ENCODE measurements at regions not wholly inside any gene's neighbourhood (a gene's known extent, or its start where the extent isn't known, plus 50 kb on each side); places are given as distances from the start of the nearest gene placed in this dataset.
"Not testable (repeated sequence)": the region's sequence is repeated elsewhere in the genome, so short reads cannot be mapped to it uniquely, and the experiment has no call there.

GRCh38 chr10:109624939-109625338 is 298.4 kb downstream of the XPNPEP1 start:
- no peak for DNase-seq (ENCODE audit: low read depth)
- H3K4me3 ChIP-seq (ENCODE audit: low read depth, low read length), result no peak overlapping the region
- no peak for TF ChIP-seq CTCF (IDR thresholded peaks at IDR 0.05; ENCODE audit: low read depth, low read length, missing control alignments)

- DNase-seq (ENCODE audit: low read depth), result no peak
- TF ChIP-seq CTCF (IDR thresholded peaks at IDR 0.05; ENCODE audit: low read depth, low read length, missing control alignments), result no peak
- no peak overlapping the region for H3K4me3 ChIP-seq (ENCODE audit: low read depth, low read length)
These were observed 300.7 kb downstream of the XPNPEP1 start for GRCh38 chr10:109622566-109622965.

GRCh38 chr10:109620396-109620795 is 302.9 kb downstream of the XPNPEP1 start:
- TF ChIP-seq CTCF (IDR thresholded peaks at IDR 0.05; ENCODE audit: low read depth, low read length, missing control alignments), result no peak
- no peak for DNase-seq (ENCODE audit: low read depth)
- H3K4me3 ChIP-seq (ENCODE audit: low read depth, low read length), result no peak overlapping the region

- no peak overlapping the region for H3K4me3 ChIP-seq (ENCODE audit: low read depth, low read length)
- TF ChIP-seq CTCF (IDR thresholded peaks at IDR 0.05; ENCODE audit: low read depth, low read length, missing control alignments), result no peak
- no peak for DNase-seq (ENCODE audit: low read depth)
These were observed 303.4 kb downstream of the XPNPEP1 start for GRCh38 chr10:109619914-109620313.

- H3K4me3 ChIP-seq (ENCODE audit: low read depth, low read length), result no peak overlapping the region
- no peak for TF ChIP-seq CTCF (IDR thresholded peaks at IDR 0.05; ENCODE audit: low read depth, low read length, missing control alignments)
- no peak for DNase-seq (ENCODE audit: low read depth)
These were observed 304.6 kb downstream of the XPNPEP1 start for GRCh38 chr10:109618748-109619147.

- no peak for TF ChIP-seq CTCF (IDR thresholded peaks at IDR 0.05; ENCODE audit: low read depth, low read length, missing control alignments)
- H3K4me3 ChIP-seq (ENCODE audit: low read depth, low read length), result no peak overlapping the region
- no peak for DNase-seq (ENCODE audit: low read depth)
These were observed 305.0 kb downstream of the XPNPEP1 start for GRCh38 chr10:109618301-109618700.

- no peak for DNase-seq (ENCODE audit: low read depth)
- no peak overlapping the region for H3K4me3 ChIP-seq (ENCODE audit: low read depth, low read length)
- TF ChIP-seq CTCF (IDR thresholded peaks at IDR 0.05; ENCODE audit: low read depth, low read length, missing control alignments), result no peak
These were observed 306.8 kb downstream of the XPNPEP1 start for GRCh38 chr10:109616359-109616980.

GRCh38 chr10:109595356-109595755 is 328.0 kb downstream of the XPNPEP1 start:
- not testable (repeated sequence) for H3K4me3 ChIP-seq (ENCODE audit: low read depth, low read length); DNase-seq (ENCODE audit: low read depth)
